Activated CD8-positive, alpha-beta T cell treated with anti-CD3 and anti-CD28 coated beads for 36 hours (primary cell): ENCODE measurements at regions not wholly inside any gene's neighbourhood (a gene's known extent, or its start where the extent isn't known, plus 50 kb on each side); places are given as distances from the start of the nearest gene placed in this dataset.
"Not testable (repeated sequence)": the region's sequence is repeated elsewhere in the genome, so short reads cannot be mapped to it uniquely, and the experiment has no call there.

ENCODE experiments used
- ATAC-seq: fragments of 200-7000 bp; cut with Tn5 transposase; one replicate; pipeline ENCODE4 v1.10.0; 2021; ENCODE audit warnings: mild to moderate bottlenecking, moderate library complexity
- CTCF ChIA-PET: fragments of 350-600 bp; sonication (Branson Sonifier 250); formaldehyde crosslinking; loops from one replicate; lab custom pipeline; 2021; ENCODE audit warnings: antibody characterized with exemption; lab: Charles Lee
- POLR2A ChIA-PET: fragments of 350-600 bp; sonication (Branson Sonifier 250); formaldehyde crosslinking; loops from one replicate; lab custom pipeline; 2021; ENCODE audit warnings: antibody characterized with exemption; lab: Charles Lee
- DNase-seq: peaks from one replicate; pipeline ENCODE4 v3.0.0-alpha.2; 2020
- H3K27ac Mint-ChIP-seq: one replicate; pipeline ENCODE4 v1.8.0; 2021; ENCODE audit warnings: mild to moderate bottlenecking, mixed read lengths
- H3K27me3 Mint-ChIP-seq: one replicate; pipeline ENCODE4 v1.8.0; 2021; ENCODE audit warnings: mixed read lengths
- H3K36me3 Mint-ChIP-seq: one replicate; pipeline ENCODE4 v1.8.0; 2021; ENCODE audit warnings: low read depth, mixed read lengths
- H3K4me1 Mint-ChIP-seq: one replicate; pipeline ENCODE4 v1.8.0; 2021; ENCODE audit warnings: low read depth, mixed read lengths
- H3K4me3 Mint-ChIP-seq: one replicate; pipeline ENCODE4 v1.8.0; 2021; ENCODE audit warnings: mild to moderate bottlenecking, moderate library complexity, mixed read lengths
- H3K9me3 Mint-ChIP-seq: one replicate; pipeline ENCODE4 v1.8.0; 2021; ENCODE audit warnings: mixed read lengths
- intact Hi-C: fragments of 100-400 bp; cut with micrococcal nuclease; formaldehyde crosslinking; loops from one replicate; pipeline ENCODE4 v1.10.0; 2022
- TF ChIP-seq, protein P1 (sequence below): fragments of 200-600 bp; IDR thresholded peaks from one replicate; pipeline ENCODE4 v1.8.0; 2022; ENCODE audit warnings: antibody characterized with exemption, mild to moderate bottlenecking

DNA sequence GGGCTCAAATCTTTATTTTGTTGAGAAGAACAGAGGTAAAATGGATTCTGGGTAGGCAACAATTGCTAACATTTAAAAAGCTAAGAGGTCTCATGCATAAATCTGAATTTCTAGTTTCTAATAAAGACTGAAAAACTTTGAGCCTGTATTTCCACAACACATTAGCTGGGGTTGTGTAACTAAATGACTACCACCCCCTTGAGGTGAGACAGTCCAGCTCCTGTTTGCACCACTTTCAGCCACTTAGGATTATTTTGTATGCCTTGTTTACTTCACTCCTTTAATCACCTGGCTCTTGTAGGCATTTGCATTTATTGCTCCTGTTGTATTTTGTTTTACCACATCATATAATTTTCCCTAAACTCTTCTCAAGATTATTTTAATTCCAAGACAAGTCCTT is 376.6 kb downstream of the PTH2R start:
- Mint-ChIP-seq H3K27me3 (no peaks in the 10 kb centered on the region), H3K4me1 (no peaks in the 10 kb centered on the region), H3K36me3 (no peaks in the 10 kb centered on the region), H3K9me3 (no peaks in the 10 kb centered on the region), H3K27ac (no peak overlapping the region), H3K4me3 (no peak overlapping the region)
- intact Hi-C loops, result no loop called here
- POLR2A ChIA-PET, result no interaction called here
- no peak for ATAC-seq
- CTCF ChIA-PET, result no interaction called here
- TF ChIP-seq, protein P1, sequence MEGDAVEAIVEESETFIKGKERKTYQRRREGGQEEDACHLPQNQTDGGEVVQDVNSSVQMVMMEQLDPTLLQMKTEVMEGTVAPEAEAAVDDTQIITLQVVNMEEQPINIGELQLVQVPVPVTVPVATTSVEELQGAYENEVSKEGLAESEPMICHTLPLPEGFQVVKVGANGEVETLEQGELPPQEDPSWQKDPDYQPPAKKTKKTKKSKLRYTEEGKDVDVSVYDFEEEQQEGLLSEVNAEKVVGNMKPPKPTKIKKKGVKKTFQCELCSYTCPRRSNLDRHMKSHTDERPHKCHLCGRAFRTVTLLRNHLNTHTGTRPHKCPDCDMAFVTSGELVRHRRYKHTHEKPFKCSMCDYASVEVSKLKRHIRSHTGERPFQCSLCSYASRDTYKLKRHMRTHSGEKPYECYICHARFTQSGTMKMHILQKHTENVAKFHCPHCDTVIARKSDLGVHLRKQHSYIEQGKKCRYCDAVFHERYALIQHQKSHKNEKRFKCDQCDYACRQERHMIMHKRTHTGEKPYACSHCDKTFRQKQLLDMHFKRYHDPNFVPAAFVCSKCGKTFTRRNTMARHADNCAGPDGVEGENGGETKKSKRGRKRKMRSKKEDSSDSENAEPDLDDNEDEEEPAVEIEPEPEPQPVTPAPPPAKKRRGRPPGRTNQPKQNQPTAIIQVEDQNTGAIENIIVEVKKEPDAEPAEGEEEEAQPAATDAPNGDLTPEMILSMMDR, result no peak
- DNase-seq, result no peak

DNA sequence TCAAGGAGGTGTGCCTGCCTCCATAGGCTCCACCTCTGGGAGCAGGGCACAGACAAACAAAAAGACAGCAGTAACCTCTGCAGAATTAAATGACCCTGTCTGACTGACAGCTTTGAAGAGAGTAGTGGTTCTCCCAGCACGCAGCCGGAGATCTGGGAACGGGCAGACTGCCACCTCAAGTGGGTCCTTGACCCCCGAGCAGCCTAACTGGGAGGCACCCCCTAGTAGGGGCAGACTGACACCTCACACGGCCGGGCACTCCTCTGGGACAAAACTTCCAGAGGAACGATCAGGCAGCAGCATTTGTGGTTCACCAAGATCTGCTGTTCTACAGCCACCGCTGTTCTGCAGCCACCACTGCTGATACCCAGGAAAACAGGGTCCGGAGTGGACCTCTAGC is 378.2 kb downstream of the PTH2R start:
- H3K4me3 Mint-ChIP-seq, CTCF ChIA-PET, H3K27me3 Mint-ChIP-seq, DNase-seq, H3K9me3 Mint-ChIP-seq, intact Hi-C loops, ATAC-seq, H3K4me1 Mint-ChIP-seq, POLR2A ChIA-PET, H3K27ac Mint-ChIP-seq, H3K36me3 Mint-ChIP-seq: not testable (repeated sequence)

DNA sequence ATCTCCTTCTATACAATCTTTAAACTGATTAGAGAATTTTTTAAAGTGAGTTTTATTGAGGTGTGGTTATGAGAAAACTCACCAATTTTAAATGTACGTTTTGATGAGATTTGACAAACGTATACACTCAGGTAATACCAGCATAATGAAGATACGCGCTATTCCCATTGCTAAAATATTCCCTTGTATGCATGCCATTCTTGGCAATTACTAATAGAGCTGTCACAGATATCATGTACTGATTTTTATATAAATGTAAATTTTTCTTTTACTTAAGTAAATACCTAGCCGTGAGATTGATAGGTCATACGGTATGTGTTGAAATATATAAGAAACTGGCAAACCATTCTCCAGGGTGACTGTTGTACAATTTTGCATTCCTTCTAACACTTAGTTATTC is 384.7 kb downstream of the PTH2R start:
- CTCF ChIA-PET, result no interaction called here

DNA sequence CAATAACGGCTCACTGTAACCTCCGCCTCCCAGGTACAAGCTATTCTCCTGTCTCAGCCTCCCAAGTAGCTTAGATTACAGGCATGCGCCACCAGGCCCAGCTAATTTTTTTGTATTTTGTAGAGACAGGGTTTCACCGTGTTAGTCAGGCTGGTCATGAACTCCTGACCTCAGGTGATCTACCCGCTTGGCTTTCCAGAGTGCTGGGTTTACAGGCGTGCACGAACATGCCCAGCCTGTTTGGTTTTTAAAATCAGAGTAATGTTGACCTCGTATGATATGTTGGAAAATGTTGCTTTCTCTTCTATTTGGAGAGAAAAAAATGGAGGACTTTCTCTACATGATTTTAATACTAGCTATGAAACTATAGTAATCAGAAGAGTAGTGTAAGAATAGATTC is 386.2 kb downstream of the PTH2R start:
- H3K27ac Mint-ChIP-seq, result no peak overlapping the region
- H3K27me3 Mint-ChIP-seq, result no peaks in the 10 kb centered on the region
- no peak for ATAC-seq
- no peaks in the 10 kb centered on the region for H3K36me3 Mint-ChIP-seq
- peaks cover 2% of the 10 kb centered on the region for H3K9me3 Mint-ChIP-seq
- intact Hi-C loops, result no loop called here
- POLR2A ChIA-PET, result no interaction called here
- H3K4me1 Mint-ChIP-seq, result no peaks in the 10 kb centered on the region
- TF ChIP-seq, protein P1, result no peak
- no peak for DNase-seq
- CTCF ChIA-PET, result no interaction called here
- H3K4me3 Mint-ChIP-seq, result no peak overlapping the region

More for the DNA sequence above, 384.7 kb downstream of the PTH2R start:
- DNase-seq (no peak), ATAC-seq (no peak)
- TF ChIP-seq, protein P1, result no peak
- H3K9me3 Mint-ChIP-seq, result peaks cover 2% of the 10 kb centered on the region
- POLR2A ChIA-PET, result no interaction called here
- intact Hi-C loops, result no loop called here
- H3K4me3 Mint-ChIP-seq, result no peak overlapping the region
- no peaks in the 10 kb centered on the region for H3K36me3 Mint-ChIP-seq
- H3K27ac Mint-ChIP-seq, result no peak overlapping the region
- no peaks in the 10 kb centered on the region for H3K4me1 Mint-ChIP-seq
- no peaks in the 10 kb centered on the region for H3K27me3 Mint-ChIP-seq

DNA sequence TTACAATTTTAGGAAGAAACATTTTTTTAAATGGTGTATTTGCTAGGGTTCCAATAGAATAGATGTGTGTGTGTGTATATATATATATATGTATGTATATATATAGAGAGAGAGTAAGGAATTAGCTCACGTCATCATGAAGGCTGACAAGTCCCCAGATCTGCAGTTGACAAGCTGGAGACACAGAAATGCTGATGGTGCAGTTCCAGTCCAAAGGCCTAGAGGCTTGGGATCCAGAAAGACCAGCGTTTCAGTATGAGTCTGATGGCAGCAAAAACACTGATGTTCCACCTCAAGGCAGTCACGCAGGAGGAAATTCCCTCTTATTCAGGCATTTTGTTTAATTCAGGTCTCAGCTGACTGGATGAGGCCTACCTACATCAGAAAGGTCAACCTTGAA is 386.8 kb downstream of the PTH2R start:
- CTCF ChIA-PET, result no interaction called here
- Mint-ChIP-seq H3K27ac (no peak overlapping the region), H3K27me3 (no peaks in the 10 kb centered on the region), H3K4me3 (no peak overlapping the region), H3K4me1 (no peaks in the 10 kb centered on the region), H3K9me3 (peaks cover 2% of the 10 kb centered on the region), H3K36me3 (no peaks in the 10 kb centered on the region)
- no peak for DNase-seq
- POLR2A ChIA-PET, result no interaction called here
- TF ChIP-seq, protein P1, result no peak
- intact Hi-C loops, result no loop called here
- ATAC-seq, result no peak
